Superior temporal gyrus (tissue), 1 donor: ENCODE measurements at regions not wholly inside any gene's neighbourhood (a gene's known extent, or its start where the extent isn't known, plus 50 kb on each side); places are given as distances from the start of the nearest gene placed in this dataset.

Source experiments
- DNase-seq: peaks from one replicate; pipeline ENCODE4 v3.0.0-alpha.2; 2016; ENCODE audit errors: extremely low spot score

GRCh38 chr3:182255158-182255557 is 538.1 kb upstream of the ATP11B start:
- peak; percentile 62 for DNase-seq

GRCh38 chr3:182257361-182257760 is 535.9 kb upstream of the ATP11B start:
- DNase-seq: no peak

- peak; percentile 90 for DNase-seq
Measured at GRCh38 chr3:182258538-182259177, 534.6 kb upstream of the ATP11B start.

GRCh38 chr3:182259579-182259978 is 533.7 kb upstream of the ATP11B start:
- DNase-seq: peak; percentile 52

GRCh38 chr3:182261041-182261440 is 532.3 kb upstream of the ATP11B start:
- DNase-seq: no peak

- no peak for DNase-seq
Measured at GRCh38 chr3:182268711-182269110, 524.6 kb upstream of the ATP11B start.

- no peak for DNase-seq
Measured at GRCh38 chr3:182276512-182276911, 516.8 kb upstream of the ATP11B start.

GRCh38 chr3:182284793-182285192 is 508.5 kb upstream of the ATP11B start:
- no peak for DNase-seq

GRCh38 chr3:182292591-182292990 is 500.7 kb upstream of the ATP11B start:
- no peak for DNase-seq

- DNase-seq: no peak
Measured at GRCh38 chr3:182294256-182294655, 499.0 kb upstream of the ATP11B start.

GRCh38 chr3:182294696-182295095 is 498.6 kb upstream of the ATP11B start:
- DNase-seq: no peak

GRCh38 chr3:182300266-182300665 is 493.0 kb upstream of the ATP11B start:
- DNase-seq: no peak

GRCh38 chr3:182303169-182303568 is 490.1 kb upstream of the ATP11B start:
- DNase-seq: peak; percentile 63

GRCh38 chr3:182305881-182306665 is 487.2 kb upstream of the ATP11B start:
- peak; percentile 68 for DNase-seq

- no peak for DNase-seq
Measured at GRCh38 chr3:182308328-182308727, 485.0 kb upstream of the ATP11B start.

GRCh38 chr3:182309120-182309519 is 484.2 kb upstream of the ATP11B start:
- DNase-seq: no peak

- no peak for DNase-seq
Measured at GRCh38 chr3:182315313-182315712, 478.0 kb upstream of the ATP11B start.

GRCh38 chr3:182323126-182323700 is 470.1 kb upstream of the ATP11B start:
- DNase-seq: no peak

GRCh38 chr3:182323898-182324297 is 469.4 kb upstream of the ATP11B start:
- no peak for DNase-seq

GRCh38 chr3:182325213-182325950 is 467.9 kb upstream of the ATP11B start:
- DNase-seq: no peak

GRCh38 chr3:182327196-182327681 is 466.1 kb upstream of the ATP11B start:
- DNase-seq: no peak

GRCh38 chr3:182330646-182331045 is 462.7 kb upstream of the ATP11B start:
- DNase-seq: no peak
